22Rv1 (cell line): ENCODE measurements at regions not wholly inside any gene's neighbourhood (a gene's known extent, or its start where the extent isn't known, plus 50 kb on each side); places are given as distances from the start of the nearest gene placed in this dataset.

Experiments used
- ZFX ChIP-seq: fragments of 450-650 bp; IDR thresholded peaks from 2 replicates; pipeline ENCODE4 v1.6.1; 2017; ENCODE audit warnings: antibody characterized with exemption, borderline replicate concordance
- TF ChIP-seq, protein P1 (sequence below): fragments of 450-650 bp; IDR thresholded peaks from 2 replicates; pipeline ENCODE4 v1.5.1; 2017; ENCODE audit warnings: mild to moderate bottlenecking

DNA sequence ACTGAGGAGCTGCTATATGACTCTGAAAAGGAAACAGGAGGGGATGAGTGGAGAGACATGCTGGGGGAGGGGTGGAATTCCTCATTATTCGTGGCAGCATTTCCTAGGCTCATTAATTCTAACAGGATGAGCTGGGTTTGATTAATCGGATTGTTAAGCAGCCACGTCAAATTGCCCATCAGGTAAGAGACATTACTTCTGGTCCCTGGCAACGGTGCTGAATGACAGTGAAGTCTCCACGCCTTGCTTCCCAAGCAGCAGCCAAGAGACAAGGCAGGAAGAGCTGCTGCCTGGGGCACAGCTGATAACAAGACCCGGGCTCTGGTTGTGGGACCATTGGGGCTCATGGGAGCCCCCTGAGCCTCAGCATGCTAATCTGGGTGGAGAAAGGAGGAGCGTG lies 86.6 kb downstream of the MARCHF4 start:
- TF ChIP-seq, protein P1, sequence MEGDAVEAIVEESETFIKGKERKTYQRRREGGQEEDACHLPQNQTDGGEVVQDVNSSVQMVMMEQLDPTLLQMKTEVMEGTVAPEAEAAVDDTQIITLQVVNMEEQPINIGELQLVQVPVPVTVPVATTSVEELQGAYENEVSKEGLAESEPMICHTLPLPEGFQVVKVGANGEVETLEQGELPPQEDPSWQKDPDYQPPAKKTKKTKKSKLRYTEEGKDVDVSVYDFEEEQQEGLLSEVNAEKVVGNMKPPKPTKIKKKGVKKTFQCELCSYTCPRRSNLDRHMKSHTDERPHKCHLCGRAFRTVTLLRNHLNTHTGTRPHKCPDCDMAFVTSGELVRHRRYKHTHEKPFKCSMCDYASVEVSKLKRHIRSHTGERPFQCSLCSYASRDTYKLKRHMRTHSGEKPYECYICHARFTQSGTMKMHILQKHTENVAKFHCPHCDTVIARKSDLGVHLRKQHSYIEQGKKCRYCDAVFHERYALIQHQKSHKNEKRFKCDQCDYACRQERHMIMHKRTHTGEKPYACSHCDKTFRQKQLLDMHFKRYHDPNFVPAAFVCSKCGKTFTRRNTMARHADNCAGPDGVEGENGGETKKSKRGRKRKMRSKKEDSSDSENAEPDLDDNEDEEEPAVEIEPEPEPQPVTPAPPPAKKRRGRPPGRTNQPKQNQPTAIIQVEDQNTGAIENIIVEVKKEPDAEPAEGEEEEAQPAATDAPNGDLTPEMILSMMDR = no peak
- TF ChIP-seq ZFX = no peak
